ENCODE measurements at regions not wholly inside any gene's neighbourhood (a gene's known extent, or its start where the extent isn't known, plus 50 kb on each side); places are given as distances from the start of the nearest gene placed in this dataset.

DNA sequence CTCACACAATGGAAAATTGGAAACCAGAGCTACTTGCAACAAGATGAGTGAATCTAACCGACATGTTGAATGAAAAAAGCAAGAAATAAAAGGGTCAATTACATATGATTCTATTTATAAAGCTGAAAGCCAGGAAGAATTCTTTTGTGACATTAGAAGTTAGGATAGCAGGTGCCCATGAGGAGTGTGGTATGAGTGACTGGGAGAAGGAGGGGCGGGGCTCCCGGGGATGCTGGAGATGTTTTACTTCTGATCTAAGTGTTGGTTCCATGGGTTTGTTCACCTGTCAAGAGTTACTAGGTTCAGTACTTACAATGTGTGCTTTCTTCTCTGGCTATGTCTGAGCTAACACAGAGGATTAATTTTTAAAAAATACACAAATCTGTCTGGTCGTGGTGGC lies 60.8 kb downstream of the NSMCE3 start:
- Histone ChIP-seq H3K9me3 (ENCODE audit: control insufficient read depth, low read depth, low read length) (no peaks in the 10 kb centered on the region), H3K27me3 (ENCODE audit: control insufficient read depth, insufficient read depth, low read length) (no peaks in the 10 kb centered on the region), H3K27ac (ENCODE audit: low read length) (no peak overlapping the region), H3K4me1 (ENCODE audit: control insufficient read depth, low read depth, low read length) (peaks cover 9% of the 10 kb centered on the region), H3K36me3 (ENCODE audit: control insufficient read depth, low read depth, low read length) (no peaks in the 10 kb centered on the region), H3K4me3 (ENCODE audit: low read length) (no peak overlapping the region), H3K9ac (ENCODE audit: low read length) (no peak overlapping the region)

DNA sequence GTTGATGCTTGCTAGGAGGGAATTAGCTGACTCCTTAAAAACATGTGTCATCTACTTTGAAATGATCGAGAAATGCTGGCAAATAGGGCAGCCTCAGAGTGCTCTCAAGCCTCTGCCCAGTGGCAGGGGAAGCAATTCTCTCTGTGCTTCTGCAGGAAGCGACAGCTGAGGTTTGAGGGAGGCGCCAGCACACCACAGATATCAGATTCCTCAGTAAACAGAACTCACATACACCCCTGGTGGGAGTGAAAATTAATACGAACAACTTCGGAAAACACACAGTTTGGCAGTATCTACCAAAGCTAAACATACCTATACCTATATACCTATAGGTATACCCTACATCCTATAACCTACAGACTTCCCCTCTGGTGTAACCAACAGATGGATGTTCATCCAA lies 61.3 kb downstream of the NSMCE3 start:
- Histone ChIP-seq H3K4me3 (ENCODE audit: low read length) (no peak overlapping the region), H3K27me3 (ENCODE audit: control insufficient read depth, insufficient read depth, low read length) (no peaks in the 10 kb centered on the region), H3K9me3 (ENCODE audit: control insufficient read depth, low read depth, low read length) (no peaks in the 10 kb centered on the region), H3K9ac (ENCODE audit: low read length) (no peak overlapping the region), H3K4me1 (ENCODE audit: control insufficient read depth, low read depth, low read length) (peaks cover 9% of the 10 kb centered on the region), H3K27ac (ENCODE audit: low read length) (no peak overlapping the region), H3K36me3 (ENCODE audit: control insufficient read depth, low read depth, low read length) (no peaks in the 10 kb centered on the region)

DNA sequence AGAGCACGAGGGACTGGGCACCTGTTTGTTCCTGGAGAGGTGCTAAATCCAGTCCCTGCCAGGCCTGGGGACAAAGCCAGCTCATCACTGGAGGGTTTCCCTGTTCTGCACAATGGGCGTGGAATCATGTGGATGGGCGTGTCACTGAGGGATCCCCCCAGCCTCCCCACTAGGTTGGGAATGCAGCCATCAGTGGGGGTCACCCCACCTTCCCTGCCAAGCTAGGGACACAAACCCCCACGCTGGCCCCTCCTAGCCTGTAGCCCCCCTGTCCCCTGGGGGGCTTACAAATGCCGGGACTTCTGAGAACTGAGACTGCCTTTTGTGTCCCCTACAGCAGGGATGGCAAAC lies 61.9 kb downstream of the NSMCE3 start:
- H3K9me3 ChIP-seq (ENCODE audit: control insufficient read depth, low read depth, low read length): no peaks in the 10 kb centered on the region
- no peaks in the 10 kb centered on the region for H3K36me3 ChIP-seq (ENCODE audit: control insufficient read depth, low read depth, low read length)
- H3K9ac ChIP-seq (ENCODE audit: low read length): no peak overlapping the region
- H3K4me3 ChIP-seq (ENCODE audit: low read length): no peak overlapping the region
- no peak overlapping the region for H3K27ac ChIP-seq (ENCODE audit: low read length)
- no peaks in the 10 kb centered on the region for H3K27me3 ChIP-seq (ENCODE audit: control insufficient read depth, insufficient read depth, low read length)
- H3K4me1 ChIP-seq (ENCODE audit: control insufficient read depth, low read depth, low read length): peaks cover 9% of the 10 kb centered on the region

DNA sequence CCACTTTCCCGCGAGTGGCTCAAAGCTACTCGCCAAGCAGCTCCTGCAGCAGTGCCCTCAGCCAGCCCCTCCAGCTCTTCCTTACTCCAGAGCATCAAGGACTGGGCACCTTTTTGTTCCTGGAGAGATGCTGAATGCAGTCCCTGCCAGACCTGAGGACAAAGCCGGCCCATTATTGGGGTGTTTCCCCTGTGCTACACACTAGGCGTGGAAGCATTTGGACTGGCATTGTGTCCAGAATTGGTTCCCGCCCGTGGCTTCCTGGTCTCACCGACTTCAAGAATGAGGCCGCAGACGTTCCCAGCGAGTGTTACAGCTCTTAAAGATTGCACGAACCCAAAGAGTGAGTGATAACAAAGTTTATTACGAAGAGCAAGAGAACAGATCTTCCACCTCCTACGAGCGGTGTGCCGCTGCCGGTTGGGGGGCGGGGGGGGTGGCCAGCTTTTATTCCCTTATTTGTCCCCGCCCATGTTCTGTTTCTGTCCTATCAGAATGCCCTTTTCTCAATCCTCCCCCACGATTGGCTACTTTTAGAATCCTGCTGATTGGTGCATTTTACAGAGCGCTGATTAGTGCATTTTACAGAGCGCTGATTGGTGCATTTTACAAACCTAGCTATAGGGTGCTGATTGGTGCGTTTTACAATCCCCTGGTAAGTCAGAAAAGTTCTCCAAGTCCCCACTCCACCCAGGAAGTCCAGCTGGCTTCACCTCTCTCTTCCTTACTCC lies 62.4 kb downstream of the NSMCE3 start:
- H3K9me3 ChIP-seq (ENCODE audit: control insufficient read depth, low read depth, low read length): no peaks in the 10 kb centered on the region
- H3K27ac ChIP-seq (ENCODE audit: low read length): no peak overlapping the region
- no peaks in the 10 kb centered on the region for H3K27me3 ChIP-seq (ENCODE audit: control insufficient read depth, insufficient read depth, low read length)
- H3K36me3 ChIP-seq (ENCODE audit: control insufficient read depth, low read depth, low read length): no peaks in the 10 kb centered on the region
- no peak overlapping the region for H3K4me3 ChIP-seq (ENCODE audit: low read length)
- peaks cover 9% of the 10 kb centered on the region for H3K4me1 ChIP-seq (ENCODE audit: control insufficient read depth, low read depth, low read length)
- H3K9ac ChIP-seq (ENCODE audit: low read length): no peak overlapping the region

DNA sequence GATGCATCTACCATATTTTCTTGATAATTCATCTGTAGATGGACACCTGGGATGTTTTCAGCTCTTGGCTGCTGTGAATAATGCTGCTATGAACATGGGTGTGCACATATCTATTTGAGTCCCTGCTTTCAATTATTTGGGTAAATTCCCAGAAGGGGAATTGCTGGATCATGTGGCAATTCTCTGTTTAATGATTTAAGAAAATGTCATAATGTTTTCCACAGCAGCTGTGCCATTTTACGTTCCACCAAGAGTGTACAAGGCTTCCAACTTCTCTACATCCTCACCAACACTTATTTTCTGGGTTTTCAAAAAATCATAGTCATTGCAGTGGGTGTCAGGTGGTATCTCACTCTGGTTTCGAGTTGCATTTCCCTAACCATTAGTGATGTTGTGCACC lies 64.4 kb downstream of the NSMCE3 start:
- H3K27me3 ChIP-seq (ENCODE audit: control insufficient read depth, insufficient read depth, low read length): no peaks in the 10 kb centered on the region
- no peak overlapping the region for H3K27ac ChIP-seq (ENCODE audit: low read length)
- peaks cover 9% of the 10 kb centered on the region for H3K4me1 ChIP-seq (ENCODE audit: control insufficient read depth, low read depth, low read length)
- H3K9ac ChIP-seq (ENCODE audit: low read length): no peak overlapping the region
- no peaks in the 10 kb centered on the region for H3K36me3 ChIP-seq (ENCODE audit: control insufficient read depth, low read depth, low read length)
- no peaks in the 10 kb centered on the region for H3K9me3 ChIP-seq (ENCODE audit: control insufficient read depth, low read depth, low read length)
- no peak overlapping the region for H3K4me3 ChIP-seq (ENCODE audit: low read length)

DNA sequence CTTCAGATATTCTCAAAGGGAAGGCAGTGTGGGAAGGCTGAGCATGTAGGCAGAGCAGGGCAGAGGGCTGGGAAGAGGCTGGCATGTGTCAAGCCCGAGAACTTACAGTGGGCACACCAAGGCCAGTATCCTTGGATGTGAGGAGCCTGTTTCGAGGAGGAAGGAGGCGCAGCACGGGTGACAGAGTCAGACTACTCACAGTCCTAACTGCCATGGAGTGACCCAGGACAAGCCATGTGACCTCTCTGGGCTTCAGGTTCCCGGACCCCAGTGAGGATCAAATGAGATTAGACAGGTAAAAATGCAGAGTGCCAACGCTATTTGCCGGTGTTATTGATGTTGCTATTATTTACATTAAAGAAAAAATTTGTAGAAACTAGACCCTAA lies 65.3 kb downstream of the NSMCE3 start:
- no peak overlapping the region for H3K9ac ChIP-seq (ENCODE audit: low read length)
- H3K27me3 ChIP-seq (ENCODE audit: control insufficient read depth, insufficient read depth, low read length): no peaks in the 10 kb centered on the region

DNA sequence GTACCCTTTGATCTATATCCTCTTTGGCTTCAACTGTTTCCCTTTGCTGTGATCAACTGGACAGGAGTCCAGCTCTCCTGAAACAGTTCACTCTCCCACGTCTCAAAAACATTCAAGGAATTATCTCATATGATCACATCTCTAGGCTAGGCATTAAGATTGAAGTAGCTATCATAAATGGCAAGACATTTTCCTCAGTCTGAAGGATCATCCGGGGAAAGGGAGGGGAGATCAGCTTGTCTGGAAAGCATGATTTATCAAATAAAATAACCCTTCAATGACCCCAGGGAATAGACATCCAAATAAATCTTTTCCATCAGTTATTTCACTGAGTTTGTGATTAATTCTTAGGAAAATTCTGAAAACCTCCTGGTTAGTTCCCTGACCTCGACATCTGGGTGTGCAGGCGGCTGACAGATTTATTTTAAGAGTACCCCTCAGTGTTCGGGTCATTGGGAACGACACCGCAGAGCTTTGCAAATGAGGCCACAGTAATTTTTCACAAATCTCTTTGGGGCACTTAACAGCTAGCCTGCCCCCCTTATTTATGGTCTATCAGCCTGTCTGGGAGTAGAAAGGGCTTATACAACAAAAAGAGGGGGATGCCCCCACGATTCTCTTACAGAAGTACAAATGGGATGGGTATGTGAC lies 65.8 kb downstream of the NSMCE3 start:
- H3K9me3 ChIP-seq (ENCODE audit: control insufficient read depth, low read depth, low read length): no peaks in the 10 kb centered on the region
- no peaks in the 10 kb centered on the region for H3K27me3 ChIP-seq (ENCODE audit: control insufficient read depth, insufficient read depth, low read length)
- no peak overlapping the region for H3K27ac ChIP-seq (ENCODE audit: low read length)
- peaks cover 9% of the 10 kb centered on the region for H3K4me1 ChIP-seq (ENCODE audit: control insufficient read depth, low read depth, low read length)
- H3K9ac ChIP-seq (ENCODE audit: low read length): no peak overlapping the region
- no peaks in the 10 kb centered on the region for H3K36me3 ChIP-seq (ENCODE audit: control insufficient read depth, low read depth, low read length)
- no peak overlapping the region for H3K4me3 ChIP-seq (ENCODE audit: low read length)

More for the DNA sequence above, 65.3 kb downstream of the NSMCE3 start:
- Histone ChIP-seq H3K27ac (ENCODE audit: low read length) (no peak overlapping the region), H3K4me1 (ENCODE audit: control insufficient read depth, low read depth, low read length) (peaks cover 9% of the 10 kb centered on the region), H3K4me3 (ENCODE audit: low read length) (no peak overlapping the region), H3K9me3 (ENCODE audit: control insufficient read depth, low read depth, low read length) (no peaks in the 10 kb centered on the region), H3K36me3 (ENCODE audit: control insufficient read depth, low read depth, low read length) (no peaks in the 10 kb centered on the region)

DNA sequence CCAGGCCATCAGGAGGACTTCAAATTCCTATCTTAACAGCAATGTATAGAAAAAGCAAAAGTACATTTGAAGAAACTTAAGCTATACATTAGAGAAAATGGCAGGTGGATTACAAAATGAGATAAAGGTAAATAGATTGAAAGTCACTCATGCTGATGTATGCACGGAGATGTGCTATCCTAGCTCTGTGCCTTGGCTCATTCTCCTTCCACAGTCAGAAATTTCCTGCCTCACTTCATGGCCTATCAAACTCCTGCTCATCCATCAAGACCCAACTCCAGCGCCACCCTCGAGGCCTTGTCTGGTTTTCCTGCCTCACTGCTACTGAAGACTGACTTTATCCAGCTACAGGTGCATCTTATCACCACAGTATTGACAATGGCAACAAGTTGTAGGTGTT lies 72.9 kb downstream of the NSMCE3 start:
- no peaks in the 10 kb centered on the region for H3K9me3 ChIP-seq (ENCODE audit: control insufficient read depth, low read depth, low read length)
- no peak overlapping the region for H3K4me3 ChIP-seq (ENCODE audit: low read length)
- H3K36me3 ChIP-seq (ENCODE audit: control insufficient read depth, low read depth, low read length): no peaks in the 10 kb centered on the region
- H3K27me3 ChIP-seq (ENCODE audit: control insufficient read depth, insufficient read depth, low read length): no peaks in the 10 kb centered on the region
- peaks cover 9% of the 10 kb centered on the region for H3K4me1 ChIP-seq (ENCODE audit: control insufficient read depth, low read depth, low read length)
- H3K9ac ChIP-seq (ENCODE audit: low read length): no peak overlapping the region
- H3K27ac ChIP-seq (ENCODE audit: low read length): no peak overlapping the region

DNA sequence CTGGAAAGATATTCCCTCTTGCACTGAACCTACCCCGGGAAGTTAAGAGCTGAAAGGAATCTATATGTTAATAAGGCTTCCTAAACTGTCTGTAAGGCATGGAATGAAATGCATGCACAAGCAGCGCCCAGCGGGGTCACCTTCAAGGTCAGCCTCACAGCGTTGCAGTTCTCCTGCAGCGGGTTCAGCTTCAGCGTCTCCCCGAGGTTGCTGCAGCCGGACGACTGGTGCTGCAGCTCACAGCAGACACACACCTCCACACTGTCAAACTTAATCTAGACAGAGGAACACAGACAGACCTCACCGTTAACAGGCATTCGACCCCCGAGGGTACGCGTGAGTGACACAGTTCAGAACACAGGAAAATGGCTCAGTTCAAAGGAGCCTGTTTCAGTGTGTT lies 73.3 kb downstream of the NSMCE3 start:
- Histone ChIP-seq H3K9me3 (ENCODE audit: control insufficient read depth, low read depth, low read length) (no peaks in the 10 kb centered on the region), H3K27me3 (ENCODE audit: control insufficient read depth, insufficient read depth, low read length) (no peaks in the 10 kb centered on the region)

DNA sequence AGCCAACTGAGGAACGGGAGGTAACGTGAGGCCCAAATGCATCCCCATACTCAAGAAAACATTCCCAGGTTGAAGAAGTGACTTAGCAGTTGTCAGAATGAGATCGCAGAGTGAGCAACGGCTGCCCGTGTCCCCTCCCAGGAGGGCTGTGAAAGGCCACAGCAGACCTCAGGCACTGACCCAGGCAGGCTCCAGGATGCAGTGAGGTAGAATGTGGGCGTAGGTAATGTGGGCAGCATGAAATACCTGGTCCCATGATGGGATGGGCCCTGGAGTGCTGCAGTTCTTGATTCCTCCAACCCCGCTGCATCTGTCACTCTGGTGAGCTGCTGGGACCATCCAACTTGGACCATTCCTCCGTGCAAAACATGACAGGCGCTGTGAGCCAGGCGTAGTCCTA lies 74.8 kb downstream of the NSMCE3 start:
- no peaks in the 10 kb centered on the region for H3K9me3 ChIP-seq (ENCODE audit: control insufficient read depth, low read depth, low read length)
- H3K36me3 ChIP-seq (ENCODE audit: control insufficient read depth, low read depth, low read length): no peaks in the 10 kb centered on the region
- no peak overlapping the region for H3K9ac ChIP-seq (ENCODE audit: low read length)
- no peak overlapping the region for H3K4me3 ChIP-seq (ENCODE audit: low read length)
- peaks cover 9% of the 10 kb centered on the region for H3K4me1 ChIP-seq (ENCODE audit: control insufficient read depth, low read depth, low read length)
- H3K27me3 ChIP-seq (ENCODE audit: control insufficient read depth, insufficient read depth, low read length): no peaks in the 10 kb centered on the region
- H3K27ac ChIP-seq (ENCODE audit: low read length): no peak overlapping the region

More for the DNA sequence above, 73.3 kb downstream of the NSMCE3 start:
- Histone ChIP-seq H3K9ac (ENCODE audit: low read length) (no peak overlapping the region), H3K4me3 (ENCODE audit: low read length) (peak overlapping the region; percentile 14), H3K4me1 (ENCODE audit: control insufficient read depth, low read depth, low read length) (peaks cover 9% of the 10 kb centered on the region), H3K36me3 (ENCODE audit: control insufficient read depth, low read depth, low read length) (no peaks in the 10 kb centered on the region), H3K27ac (ENCODE audit: low read length) (no peak overlapping the region)

DNA sequence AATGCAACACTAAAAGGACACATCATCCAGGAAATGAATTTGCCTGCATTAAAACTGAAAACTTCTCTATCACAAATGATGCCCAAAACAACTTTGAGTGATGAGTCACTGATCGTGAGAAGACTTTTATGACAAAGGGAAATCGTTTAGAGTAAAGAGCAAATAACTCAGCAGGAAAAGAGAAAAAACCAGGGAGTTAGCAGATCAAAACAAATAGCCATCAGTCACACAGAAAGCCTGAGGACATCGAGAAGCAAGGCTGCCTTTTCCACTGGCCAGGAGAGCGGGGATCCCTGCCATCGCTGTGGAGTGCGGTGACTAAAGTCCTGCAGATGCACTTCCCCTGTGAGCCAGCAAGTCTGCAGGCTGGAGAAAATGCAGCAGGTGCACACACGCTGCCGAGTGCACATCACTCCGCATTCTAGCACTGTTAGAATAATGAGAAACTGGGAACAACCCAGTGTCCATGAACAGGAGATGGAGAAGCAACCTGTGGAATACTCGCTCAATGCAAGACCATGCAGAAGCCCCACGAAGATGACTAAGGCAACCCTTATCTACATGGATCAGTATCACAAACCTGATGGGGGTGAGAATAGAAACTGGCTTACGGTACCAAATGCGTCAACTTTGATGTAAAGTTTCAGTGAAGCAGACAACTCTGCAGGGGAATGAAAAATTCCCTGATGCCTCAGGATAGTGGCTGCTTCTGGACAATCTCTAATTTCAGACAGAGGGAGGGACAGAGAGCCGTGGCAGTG lies 86.4 kb downstream of the NSMCE3 start:
- no peak overlapping the region for H3K9ac ChIP-seq (ENCODE audit: low read length)
- H3K27me3 ChIP-seq (ENCODE audit: control insufficient read depth, insufficient read depth, low read length): no peaks in the 10 kb centered on the region
- no peaks in the 10 kb centered on the region for H3K4me1 ChIP-seq (ENCODE audit: control insufficient read depth, low read depth, low read length)
- H3K36me3 ChIP-seq (ENCODE audit: control insufficient read depth, low read depth, low read length): no peaks in the 10 kb centered on the region
- no peak overlapping the region for H3K4me3 ChIP-seq (ENCODE audit: low read length)
- H3K27ac ChIP-seq (ENCODE audit: low read length): no peak overlapping the region
- H3K9me3 ChIP-seq (ENCODE audit: control insufficient read depth, low read depth, low read length): no peaks in the 10 kb centered on the region
